ENCODE measurements at regions not wholly inside any gene's neighbourhood (a gene's known extent, or its start where the extent isn't known, plus 50 kb on each side); places are given as distances from the start of the nearest gene placed in this dataset.
"Not testable (repeated sequence)": the region's sequence is repeated elsewhere in the genome, so short reads cannot be mapped to it uniquely, and the experiment has no call there.

GRCh38 chr5:39531306-39531705 is 106.5 kb upstream of the DAB2 start:
- no peak for ATAC-seq

- ATAC-seq = no peak
These were observed 102.2 kb upstream of the DAB2 start for GRCh38 chr5:39526914-39527477.

GRCh38 chr5:39525781-39526180 is 101.0 kb upstream of the DAB2 start:
- ATAC-seq = not testable (repeated sequence)

- ATAC-seq = no peak
These were observed 100.5 kb upstream of the DAB2 start for GRCh38 chr5:39525271-39525670.

- no peak for ATAC-seq
These were observed 99.0 kb upstream of the DAB2 start for GRCh38 chr5:39523821-39524220.

GRCh38 chr5:39521940-39522590 is 97.3 kb upstream of the DAB2 start:
- ATAC-seq = no peak

- no peak for ATAC-seq
These were observed 96.5 kb upstream of the DAB2 start for GRCh38 chr5:39521098-39521860.

- ATAC-seq = no peak
These were observed 95.4 kb upstream of the DAB2 start for GRCh38 chr5:39520232-39520572.

GRCh38 chr5:39519566-39520231 is 94.9 kb upstream of the DAB2 start:
- ATAC-seq = no peak

GRCh38 chr5:39519079-39519478 is 94.3 kb upstream of the DAB2 start:
- no peak for ATAC-seq

- no peak for ATAC-seq
These were observed 93.7 kb upstream of the DAB2 start for GRCh38 chr5:39518516-39518915.

- ATAC-seq = no peak
These were observed 93.0 kb upstream of the DAB2 start for GRCh38 chr5:39517800-39518199.

GRCh38 chr5:39515881-39516280 is 91.1 kb upstream of the DAB2 start:
- no peak for ATAC-seq

- no peak for ATAC-seq
These were observed 88.5 kb upstream of the DAB2 start for GRCh38 chr5:39513236-39513635.

- ATAC-seq = no peak
These were observed 81.4 kb upstream of the DAB2 start for GRCh38 chr5:39506211-39506610.

GRCh38 chr5:39505791-39506190 is 81.0 kb upstream of the DAB2 start:
- ATAC-seq = no peak

GRCh38 chr5:39505363-39505762 is 80.6 kb upstream of the DAB2 start:
- no peak for ATAC-seq

- ATAC-seq = no peak
These were observed 78.4 kb upstream of the DAB2 start for GRCh38 chr5:39503155-39503554.

- no peak for ATAC-seq
These were observed 77.9 kb upstream of the DAB2 start for GRCh38 chr5:39502704-39503103.

GRCh38 chr5:39501397-39501796 is 76.6 kb upstream of the DAB2 start:
- no peak for ATAC-seq

GRCh38 chr5:39500551-39501175 is 75.9 kb upstream of the DAB2 start:
- ATAC-seq = no peak

GRCh38 chr5:39498278-39498952 is 73.6 kb upstream of the DAB2 start:
- no peak for ATAC-seq

GRCh38 chr5:39497322-39497721 is 72.5 kb upstream of the DAB2 start:
- no peak for ATAC-seq
